ENCODE measurements at regions not wholly inside any gene's neighbourhood (a gene's known extent, or its start where the extent isn't known, plus 50 kb on each side); places are given as distances from the start of the nearest gene placed in this dataset.
A peak's percentile ranks its signal among the peaks of the same experiment; 100 is the strongest.

GRCh38 chr14:34059925-34060650, 109.2 kb upstream of the EGLN3 start:
- TF ChIP-seq CEBPB (IDR thresholded peaks at IDR 0.05) (no peak), TAF1 (IDR thresholded peaks at IDR 0.05; ENCODE audit: low read depth) (no peak), EGR1 (IDR thresholded peaks at IDR 0.05) (no peak), REST (IDR thresholded peaks at IDR 0.05; ENCODE audit: low read depth) (no peak), FOXM1 (IDR thresholded peaks at IDR 0.05; ENCODE audit: borderline replicate concordance, low read depth) (no peak), USF1 (IDR thresholded peaks at IDR 0.05) (peak; percentile 56; the same call in 1 of the 2 replicates), RAD21 (IDR thresholded peaks at IDR 0.05; ENCODE audit: low read depth) (no peak), NFIC (IDR thresholded peaks at IDR 0.05) (no peak), MAX (IDR thresholded peaks at IDR 0.05) (peak; percentile 76), EP300 (IDR thresholded peaks at IDR 0.05; ENCODE audit: borderline replicate concordance) (0 out of 2 replicates have a peak, but pooled peaks have one; percentile 25), CREB1 (IDR thresholded peaks at IDR 0.05; ENCODE audit: low read depth) (no peak), TCF12 (IDR thresholded peaks at IDR 0.05; ENCODE audit: low read depth) (no peak), TEAD4 (IDR thresholded peaks at IDR 0.05) (peak; percentile 50), YY1 (IDR thresholded peaks at IDR 0.05; ENCODE audit: low read depth) (no peak), ZBTB7A (IDR thresholded peaks at IDR 0.05; ENCODE audit: low read depth) (peak; percentile 77)

GRCh38 chr14:34059037-34059924, 108.4 kb upstream of the EGLN3 start:
- TF ChIP-seq TEAD4 (IDR thresholded peaks at IDR 0.05) (no peak), REST (IDR thresholded peaks at IDR 0.05; ENCODE audit: low read depth) (no peak), EGR1 (IDR thresholded peaks at IDR 0.05) (no peak), NFIC (IDR thresholded peaks at IDR 0.05) (no peak), MAX (IDR thresholded peaks at IDR 0.05) (no peak), FOXM1 (IDR thresholded peaks at IDR 0.05; ENCODE audit: borderline replicate concordance, low read depth) (no peak)

- TF ChIP-seq TAF1 (IDR thresholded peaks at IDR 0.05; ENCODE audit: low read depth), result no peak
- no peak for TF ChIP-seq RAD21 (IDR thresholded peaks at IDR 0.05; ENCODE audit: low read depth)
- TF ChIP-seq MAX (IDR thresholded peaks at IDR 0.05), result no peak
- TF ChIP-seq CREB1 (IDR thresholded peaks at IDR 0.05; ENCODE audit: low read depth), result no peak
- no peak for TF ChIP-seq NFIC (IDR thresholded peaks at IDR 0.05)
- TF ChIP-seq ZBTB7A (IDR thresholded peaks at IDR 0.05; ENCODE audit: low read depth), result no peak
- no peak for TF ChIP-seq CEBPB (IDR thresholded peaks at IDR 0.05)
- TF ChIP-seq EGR1 (IDR thresholded peaks at IDR 0.05), result no peak
- TF ChIP-seq TCF12 (IDR thresholded peaks at IDR 0.05; ENCODE audit: low read depth), result no peak
- no peak for TF ChIP-seq YY1 (IDR thresholded peaks at IDR 0.05; ENCODE audit: low read depth)
- no peak for TF ChIP-seq EP300 (IDR thresholded peaks at IDR 0.05; ENCODE audit: borderline replicate concordance)
- no peak for TF ChIP-seq USF1 (IDR thresholded peaks at IDR 0.05)
- TF ChIP-seq TEAD4 (IDR thresholded peaks at IDR 0.05), result no peak
- TF ChIP-seq FOXM1 (IDR thresholded peaks at IDR 0.05; ENCODE audit: borderline replicate concordance, low read depth), result no peak
- no peak for TF ChIP-seq REST (IDR thresholded peaks at IDR 0.05; ENCODE audit: low read depth)
These were observed 107.6 kb upstream of the EGLN3 start for GRCh38 chr14:34058510-34058909.
